HTR-8/SVneo (cell line): ENCODE measurements at regions not wholly inside any gene's neighbourhood (a gene's known extent, or its start where the extent isn't known, plus 50 kb on each side); places are given as distances from the start of the nearest gene placed in this dataset.
A peak's percentile ranks its signal among the peaks of the same experiment; 100 is the strongest.
"Not testable (repeated sequence)": the region's sequence is repeated elsewhere in the genome, so short reads cannot be mapped to it uniquely, and the experiment has no call there.

Experiments
- DNase-seq: peaks from one replicate; pipeline ENCODE4 v3.0.0; 2011; ENCODE audit warnings: low spot score, mixed read lengths; ENCODE audit not compliant: insufficient read length
- FAIRE-seq: peaks from 2 replicates; lab custom pipeline; 2011; peaks lifted over from hg19 to GRCh38; lab: Jason Lieb, UNC

DNA sequence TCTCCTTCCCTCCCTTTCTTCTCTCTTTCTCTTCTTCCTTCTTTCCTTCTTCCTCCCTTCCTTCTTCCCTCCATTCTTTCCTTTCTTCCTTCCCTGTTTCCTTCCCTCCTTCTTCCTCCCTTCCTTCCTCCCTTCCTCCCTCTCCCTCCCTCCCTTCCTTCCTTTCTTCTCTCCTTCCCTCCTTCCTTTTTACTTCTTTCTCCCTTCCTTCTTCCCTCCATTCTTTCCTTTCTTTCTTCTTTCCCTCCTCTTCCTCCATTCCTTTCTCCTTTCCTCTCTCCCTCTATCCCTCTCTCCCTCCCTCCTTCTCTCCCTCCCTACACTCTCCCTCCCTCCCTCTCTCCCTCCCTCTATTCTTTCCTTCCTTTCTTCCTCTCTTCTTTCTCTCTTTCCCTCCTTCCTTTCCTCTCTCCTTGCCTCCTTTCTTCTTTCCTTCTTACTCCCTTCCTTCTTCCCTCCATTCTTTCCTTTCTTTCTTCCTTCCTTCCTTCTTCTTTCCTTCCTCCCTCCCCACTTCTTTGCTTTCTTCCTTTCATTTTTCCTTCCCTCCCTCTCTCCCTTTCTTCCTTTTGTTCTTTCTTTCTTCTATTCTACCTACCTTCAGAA lies 200.4 kb upstream of the SSTR4 start:
- FAIRE-seq (no peak), DNase-seq (no peak)

DNA sequence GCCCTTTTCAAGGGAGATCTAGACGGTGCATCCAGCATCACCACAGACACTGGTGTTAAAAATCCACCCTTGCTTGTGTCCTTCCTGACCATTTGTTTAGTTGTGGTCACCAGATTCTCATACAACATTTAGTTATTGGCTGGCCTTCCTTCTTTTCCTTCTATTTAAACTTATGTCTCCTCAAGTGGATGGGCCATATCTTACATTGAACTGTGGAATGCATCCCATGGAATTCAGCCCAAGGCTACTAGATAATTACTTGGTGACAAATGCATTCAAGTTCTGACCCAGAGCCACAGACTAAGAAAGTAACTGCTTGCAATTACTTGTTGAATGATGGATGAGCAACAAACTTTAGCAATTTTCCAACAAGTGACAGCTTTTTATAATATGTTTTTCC lies 198.9 kb upstream of the SSTR4 start:
- peak; percentile 35 for DNase-seq
- FAIRE-seq: no peak

GRCh38 chr20:22836877-22837276 lies 198.2 kb upstream of the SSTR4 start:
- DNase-seq: no peak
- FAIRE-seq: no peak

DNA sequence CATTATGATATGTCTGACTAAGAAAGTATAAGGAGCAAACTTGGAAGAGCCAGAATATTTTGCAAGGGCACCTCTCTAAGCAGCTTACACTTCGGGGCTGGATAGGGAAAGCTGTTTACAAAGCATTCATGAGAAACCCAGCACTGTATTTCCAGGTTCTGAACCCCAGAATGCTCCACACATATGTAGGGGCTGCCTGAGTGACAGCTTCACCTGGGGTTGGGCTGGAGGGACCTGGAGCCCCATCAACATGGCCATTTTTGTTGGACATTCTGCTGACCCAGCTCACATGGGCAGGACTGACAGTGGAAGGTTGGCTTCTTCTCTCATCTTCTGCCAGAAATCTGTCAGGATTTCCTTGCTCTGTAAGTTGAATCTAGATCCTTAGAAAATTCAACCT lies 197.1 kb upstream of the SSTR4 start:
- no peak for DNase-seq
- no peak for FAIRE-seq

DNA sequence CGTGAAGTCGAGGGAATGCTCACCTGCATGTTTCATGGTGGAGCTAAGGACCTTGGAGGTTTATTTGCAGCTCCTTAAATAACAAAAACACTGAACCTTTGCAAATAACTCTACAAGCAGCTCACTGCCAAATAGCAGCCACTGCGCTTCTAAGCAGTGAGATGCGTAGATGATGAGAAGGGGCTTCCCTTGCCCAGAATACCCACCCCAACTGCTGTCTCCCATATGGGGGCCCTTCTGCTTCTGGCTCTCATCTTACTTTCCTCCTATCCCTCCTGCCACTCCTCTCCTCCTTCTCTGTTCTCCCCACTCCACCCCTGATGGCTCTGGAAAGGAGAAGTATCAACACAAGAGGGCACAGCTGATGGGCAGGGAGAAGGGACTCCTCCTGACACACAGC lies 193.3 kb upstream of the SSTR4 start:
- no peak for FAIRE-seq

DNA sequence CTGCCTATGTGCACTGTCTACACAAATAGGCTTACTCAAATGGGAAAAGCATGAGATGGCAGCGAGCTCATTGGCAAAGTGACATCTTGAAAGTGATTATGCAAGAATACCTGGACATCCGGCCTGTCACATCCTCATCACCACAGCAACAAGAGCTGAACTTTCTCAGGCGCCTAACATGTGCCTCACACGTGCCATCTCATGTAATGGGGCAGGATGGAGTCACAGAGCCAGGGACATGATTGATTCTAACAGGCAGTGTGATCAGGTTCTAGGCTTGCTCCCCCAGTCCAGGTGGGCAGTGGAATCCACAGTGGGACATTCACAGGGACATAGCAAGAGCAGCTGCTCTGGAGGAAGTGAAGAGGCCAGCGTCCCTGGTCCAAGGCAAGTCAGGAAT lies 192.3 kb upstream of the SSTR4 start:
- DNase-seq (no peak), FAIRE-seq (no peak)

More for the DNA sequence above, 193.3 kb upstream of the SSTR4 start:
- no peak for DNase-seq

DNA sequence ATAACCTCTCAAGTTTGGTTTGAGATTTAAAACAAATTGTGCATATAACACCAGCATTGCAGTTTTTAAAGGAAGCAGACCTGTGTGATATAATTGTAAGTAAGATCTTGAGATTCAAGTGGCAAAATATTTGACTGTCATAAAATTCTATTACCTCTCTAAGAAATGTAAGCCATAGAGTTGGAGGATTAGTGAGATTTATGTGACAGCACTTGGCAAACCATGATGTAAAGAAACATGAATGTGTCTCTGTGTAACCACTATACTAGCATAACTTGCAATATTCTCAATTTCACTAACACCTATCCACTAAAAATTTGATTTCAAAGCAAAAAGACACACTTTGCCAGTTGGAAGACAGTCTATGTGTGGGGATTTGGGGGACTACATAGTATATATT lies 190.2 kb upstream of the SSTR4 start:
- FAIRE-seq: no peak
- no peak for DNase-seq

DNA sequence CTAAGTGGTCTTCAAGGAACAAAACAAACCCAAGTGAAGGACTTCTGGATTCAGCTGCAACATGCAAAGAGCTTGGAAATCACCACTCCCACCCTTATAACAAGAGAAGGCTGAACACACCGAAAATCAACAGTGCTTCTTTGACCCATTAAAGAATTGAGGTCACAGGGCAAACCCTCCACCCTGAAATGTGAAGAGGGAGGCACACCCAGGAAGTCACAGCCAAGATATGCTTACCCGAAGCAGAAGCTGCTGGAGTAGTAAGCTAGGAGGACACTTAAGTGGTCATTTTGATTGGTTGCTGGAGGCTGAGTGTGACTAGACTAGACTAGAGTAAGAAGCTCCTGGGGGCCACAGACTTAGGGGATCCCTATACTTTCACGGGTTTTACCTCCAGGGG lies 188.2 kb upstream of the SSTR4 start:
- no peak for FAIRE-seq
- no peak for DNase-seq

GRCh38 chr20:22848364-22848763 lies 186.7 kb upstream of the SSTR4 start:
- DNase-seq: no peak
- no peak for FAIRE-seq

DNA sequence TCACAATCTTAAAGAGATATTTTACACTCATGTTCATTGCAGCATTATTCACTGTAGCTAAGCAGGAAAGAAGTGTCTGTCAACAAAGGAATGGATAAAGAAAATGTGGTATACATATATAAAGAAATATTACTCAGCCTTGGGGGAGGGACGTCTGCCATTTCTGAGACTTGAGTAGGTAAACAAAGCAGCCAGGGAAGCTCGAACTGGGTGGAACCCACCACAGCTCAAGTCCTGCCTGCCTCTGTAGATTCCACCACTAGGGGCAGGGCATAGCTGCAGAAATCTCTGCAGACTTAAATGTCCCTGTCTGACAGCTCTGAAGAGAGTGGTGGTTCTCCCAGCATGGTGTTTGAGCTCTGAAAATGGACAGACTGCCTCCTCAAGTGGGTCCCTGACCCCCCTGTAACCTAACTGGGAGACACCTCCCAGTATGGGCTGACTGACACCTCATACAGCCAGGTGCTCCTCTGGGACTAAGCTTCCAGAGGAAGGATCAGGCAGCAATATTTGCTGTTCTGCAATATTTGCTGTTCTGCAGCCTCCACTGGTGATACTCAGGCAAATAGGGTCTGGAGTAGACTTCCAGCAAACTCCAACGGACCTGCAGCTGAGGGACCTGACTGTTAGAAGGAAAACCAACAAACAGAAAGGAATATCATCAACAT lies 183.3 kb upstream of the SSTR4 start:
- DNase-seq, FAIRE-seq: not testable (repeated sequence)

DNA sequence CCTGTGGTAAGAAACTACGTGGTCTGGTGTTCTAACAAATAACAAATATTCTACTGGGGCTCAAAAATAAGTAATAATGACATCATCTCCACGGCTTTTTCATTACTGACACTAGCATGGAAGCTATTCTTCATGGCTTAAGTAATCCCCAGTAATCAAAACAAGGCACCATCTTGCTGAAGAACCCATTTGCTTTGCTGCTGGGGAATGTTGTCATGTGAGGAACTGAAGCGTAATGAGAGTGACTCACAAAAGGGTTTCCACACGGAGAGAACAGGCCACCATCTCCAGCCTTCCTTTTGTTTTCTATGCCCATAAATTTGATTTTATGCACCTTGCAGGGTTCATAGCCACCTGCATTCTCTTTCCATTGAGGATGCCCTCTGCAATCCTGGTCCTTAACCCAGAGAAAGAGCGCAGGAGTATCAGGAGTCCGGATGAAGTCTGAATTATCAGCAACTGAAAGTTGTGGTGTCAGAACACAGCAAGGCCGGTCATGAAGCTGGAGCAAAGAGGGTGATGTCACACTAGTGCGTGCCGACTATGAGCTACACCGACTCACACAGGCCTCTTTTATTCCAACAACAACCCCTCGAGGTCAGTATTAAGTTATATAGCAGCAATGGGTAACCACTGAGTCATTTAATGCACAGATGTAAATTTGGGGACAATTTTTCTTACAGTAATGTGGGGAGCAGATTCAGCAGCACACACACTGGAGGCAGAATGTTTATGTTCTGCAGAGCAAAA lies 173.7 kb upstream of the SSTR4 start:
- no peak for FAIRE-seq

GRCh38 chr20:22861990-22862389 lies 173.1 kb upstream of the SSTR4 start:
- no peak for FAIRE-seq
- DNase-seq: peak; percentile 27

More for the DNA sequence above, 173.7 kb upstream of the SSTR4 start:
- no peak for DNase-seq

- no peak for DNase-seq
These were observed 172.4 kb upstream of the SSTR4 start for GRCh38 chr20:22862671-22863230.

DNA sequence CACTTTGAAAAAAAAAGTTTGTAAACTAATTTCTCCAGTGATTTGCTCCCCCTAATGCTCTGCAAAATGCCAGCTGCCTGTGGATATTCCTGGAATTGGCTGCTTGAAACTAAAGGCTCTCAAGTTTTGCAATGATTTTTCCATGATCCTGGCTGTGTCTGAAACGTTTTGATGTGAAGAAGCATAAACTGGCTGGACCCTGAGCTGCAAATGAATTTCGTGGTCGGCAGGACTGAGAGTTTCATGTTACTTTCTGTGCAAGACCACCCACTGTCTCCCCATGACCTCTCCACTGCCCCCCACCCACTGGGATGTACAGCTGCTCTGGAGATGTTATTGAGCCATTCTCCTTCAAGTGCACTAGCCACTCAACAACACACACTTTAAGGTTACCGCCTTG lies 171.3 kb upstream of the SSTR4 start:
- no peak for FAIRE-seq

More at GRCh38 chr20:22862671-22863230, 172.4 kb upstream of the SSTR4 start:
- FAIRE-seq: no peak

DNA sequence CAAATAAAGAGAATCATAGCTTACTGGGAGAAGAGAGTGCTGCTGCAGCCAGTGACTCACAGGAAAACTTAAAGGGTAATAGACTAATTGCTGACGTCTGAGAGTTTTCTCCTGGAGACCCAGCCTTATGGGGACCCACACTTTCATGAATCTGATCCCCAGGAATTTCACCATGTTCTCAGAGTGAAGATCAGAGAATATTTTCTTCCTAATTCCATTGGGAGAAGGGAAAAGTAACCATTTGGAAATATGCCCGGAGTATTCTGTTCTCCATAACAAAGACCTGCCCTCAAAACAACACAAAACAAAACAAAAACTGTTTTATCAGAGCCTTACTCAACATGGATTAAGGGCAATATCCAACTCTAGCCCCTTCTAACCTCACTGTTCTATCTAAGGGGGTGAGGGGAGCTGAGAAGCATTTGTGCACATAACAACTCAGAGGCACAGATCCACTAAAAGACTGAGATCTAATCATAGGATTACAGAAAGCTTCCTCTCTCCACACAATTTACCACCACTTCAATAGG lies 168.2 kb upstream of the SSTR4 start:
- DNase-seq: no peak
- no peak for FAIRE-seq

More for the DNA sequence above, 171.3 kb upstream of the SSTR4 start:
- DNase-seq: no peak

DNA sequence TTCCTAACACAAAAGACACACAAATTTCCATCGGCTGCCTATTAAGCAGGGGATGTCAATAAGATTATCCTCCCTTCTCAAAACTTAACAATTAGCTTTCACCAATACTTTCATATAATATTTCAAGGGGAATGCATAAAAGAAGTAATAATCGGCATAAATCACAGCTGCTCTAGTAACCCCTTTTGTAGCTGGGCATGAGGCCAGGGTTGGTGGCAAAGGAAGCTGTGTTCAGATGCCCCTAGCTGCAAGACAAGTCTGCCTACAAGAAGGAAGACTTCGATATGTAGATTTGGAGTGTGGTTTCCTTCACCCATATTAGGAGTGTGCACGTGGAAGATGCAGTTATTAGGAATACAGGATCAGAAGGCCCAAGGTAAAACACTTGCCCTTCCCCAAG lies 156.9 kb upstream of the SSTR4 start:
- no peak for FAIRE-seq
- DNase-seq: no peak

- FAIRE-seq (no peak), DNase-seq (no peak)
These were observed 154.8 kb upstream of the SSTR4 start for GRCh38 chr20:22880277-22880676.

DNA sequence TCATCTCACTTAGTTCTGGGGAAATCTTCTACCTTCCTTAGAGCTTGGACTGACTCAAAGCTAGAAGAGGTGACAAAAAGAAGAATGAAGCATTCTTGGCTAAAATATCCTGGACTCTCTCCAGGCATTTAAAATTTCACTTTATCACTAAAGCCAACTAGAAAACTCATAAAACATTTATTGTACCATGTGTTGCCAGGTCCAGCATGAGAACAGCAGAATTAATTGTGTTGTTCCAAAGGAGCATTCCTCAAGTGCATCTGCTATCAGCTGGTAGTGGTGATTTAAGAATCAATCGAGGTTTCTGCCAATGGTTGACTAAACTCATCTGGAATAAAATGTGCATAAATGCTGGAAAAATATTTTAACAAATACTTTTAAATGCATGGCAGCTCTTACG lies 147.3 kb upstream of the SSTR4 start:
- FAIRE-seq: no peak
- DNase-seq: no peak

DNA sequence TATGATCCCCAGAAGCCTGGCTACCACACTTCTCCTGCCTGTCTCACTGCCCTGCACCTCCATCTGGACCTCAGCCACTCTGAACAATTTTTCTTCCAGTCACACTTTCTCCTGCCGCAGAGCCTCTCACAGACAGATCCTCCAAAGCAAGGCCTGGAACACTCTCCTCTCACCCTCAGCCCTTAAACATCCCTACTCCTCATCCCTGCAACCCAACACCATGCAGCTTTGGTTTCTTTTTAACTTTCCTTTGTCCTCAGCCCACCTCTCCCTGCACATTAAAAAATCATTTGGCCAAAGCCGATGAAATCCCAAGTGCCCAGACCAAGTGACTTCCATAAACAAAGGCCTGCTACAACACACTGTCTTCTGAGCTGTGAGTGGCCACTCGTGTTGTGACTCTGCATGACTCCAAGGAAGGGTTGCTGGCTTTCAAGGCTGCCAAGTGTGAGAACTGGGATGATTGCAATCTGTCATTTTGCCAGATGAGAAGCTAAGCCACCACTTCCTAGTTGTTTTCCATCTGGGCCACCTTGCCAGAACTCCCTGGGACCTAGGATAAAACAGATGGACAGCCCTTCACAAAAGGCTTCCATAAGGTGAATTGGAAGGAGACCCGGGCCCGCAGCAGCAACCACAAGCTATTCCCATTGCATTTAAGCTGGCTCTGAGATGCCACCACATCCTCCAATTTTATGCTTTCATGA lies 144.4 kb upstream of the SSTR4 start:
- DNase-seq: no peak
- FAIRE-seq: no peak

DNA sequence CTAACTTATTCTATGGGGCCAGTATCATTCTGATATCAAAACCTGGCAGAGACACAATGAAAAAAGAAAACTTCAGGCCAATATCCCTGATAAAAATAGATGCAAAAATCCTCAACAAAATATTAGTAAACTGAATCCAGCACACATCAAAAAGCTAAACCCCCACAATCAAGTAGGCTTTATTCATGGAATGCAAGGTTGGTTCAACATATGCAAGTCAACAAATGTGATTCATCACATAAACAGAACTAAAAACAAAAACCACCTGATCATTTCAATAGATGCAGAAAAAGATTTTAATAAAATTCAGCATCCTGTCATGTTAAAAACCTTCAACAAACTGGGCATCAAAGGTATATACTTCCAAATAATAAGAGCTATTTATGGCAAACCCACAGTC lies 133.9 kb upstream of the SSTR4 start:
- FAIRE-seq (no peak), DNase-seq (no peak)
